Right lobe of liver (tissue), 4 donors: ENCODE measurements at regions not wholly inside any gene's neighbourhood (a gene's known extent, or its start where the extent isn't known, plus 50 kb on each side); places are given as distances from the start of the nearest gene placed in this dataset.

Source experiments
- POLR2A ChIP-seq: fragments of 450-650 bp; IDR thresholded peaks from one replicate; pipeline ENCODE4 v1.6.1; 2017; ENCODE audit warnings: antibody characterized with exemption, mild to moderate bottlenecking
- TF ChIP-seq, protein P1 (sequence below), 4 donors: fragments of 200-600 bp in 3 of 4; fragments of 450-650 bp in 1 of 4; IDR thresholded peaks; one replicate each; pipeline versions ENCODE4 v1.5.1 to v1.8.0; 2016 to 2022; ENCODE audit warnings: antibody characterized with exemption in 4 of 4, mild to moderate bottlenecking in 2 of 4
- donor health status: DM: no; HTN: no; CAD: no.
- donor health status: DM: no; HTN: no; CAD: no.
- donor health status: DM: no; HTN: yes; CAD: no.

DNA sequence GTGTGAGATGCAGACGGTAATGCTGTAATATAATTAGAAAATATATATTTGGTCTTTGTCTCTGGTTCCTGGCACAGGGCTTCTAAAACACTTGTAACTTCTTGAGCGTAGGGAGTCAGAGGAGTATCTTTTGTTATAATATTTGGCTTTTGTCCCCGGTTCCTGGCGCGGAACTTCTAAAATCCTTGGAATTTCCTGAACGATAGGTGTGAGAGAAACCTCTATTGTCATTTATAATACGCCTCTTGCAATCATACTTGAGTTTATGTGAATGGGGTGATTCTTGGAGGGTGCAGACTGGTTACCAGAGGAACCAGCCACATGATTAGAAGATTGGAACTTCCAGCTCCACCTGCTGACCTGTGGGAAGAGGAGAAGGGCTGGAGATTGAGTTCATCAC is 54.1 kb upstream of the ZBED5 start:
- TF ChIP-seq POLR2A: no peak
- TF ChIP-seq, protein P1, sequence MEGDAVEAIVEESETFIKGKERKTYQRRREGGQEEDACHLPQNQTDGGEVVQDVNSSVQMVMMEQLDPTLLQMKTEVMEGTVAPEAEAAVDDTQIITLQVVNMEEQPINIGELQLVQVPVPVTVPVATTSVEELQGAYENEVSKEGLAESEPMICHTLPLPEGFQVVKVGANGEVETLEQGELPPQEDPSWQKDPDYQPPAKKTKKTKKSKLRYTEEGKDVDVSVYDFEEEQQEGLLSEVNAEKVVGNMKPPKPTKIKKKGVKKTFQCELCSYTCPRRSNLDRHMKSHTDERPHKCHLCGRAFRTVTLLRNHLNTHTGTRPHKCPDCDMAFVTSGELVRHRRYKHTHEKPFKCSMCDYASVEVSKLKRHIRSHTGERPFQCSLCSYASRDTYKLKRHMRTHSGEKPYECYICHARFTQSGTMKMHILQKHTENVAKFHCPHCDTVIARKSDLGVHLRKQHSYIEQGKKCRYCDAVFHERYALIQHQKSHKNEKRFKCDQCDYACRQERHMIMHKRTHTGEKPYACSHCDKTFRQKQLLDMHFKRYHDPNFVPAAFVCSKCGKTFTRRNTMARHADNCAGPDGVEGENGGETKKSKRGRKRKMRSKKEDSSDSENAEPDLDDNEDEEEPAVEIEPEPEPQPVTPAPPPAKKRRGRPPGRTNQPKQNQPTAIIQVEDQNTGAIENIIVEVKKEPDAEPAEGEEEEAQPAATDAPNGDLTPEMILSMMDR (IDR thresholded peaks at IDR 0.05): no peak
